Progenitor cell of endocrine pancreas (in vitro differentiated cells): ENCODE measurements at regions not wholly inside any gene's neighbourhood (a gene's known extent, or its start where the extent isn't known, plus 50 kb on each side); places are given as distances from the start of the nearest gene placed in this dataset.

ENCODE experiments used
- DNase-seq: peaks from one replicate; pipeline ENCODE4 v3.0.0; 2021; ENCODE audit warnings: low spot score; ENCODE audit not compliant: unreplicated experiment
- H3K27ac Mint-ChIP-seq: 2 replicates; pipeline ENCODE4 v1.8.0; 2021; ENCODE audit warnings: mild to moderate bottlenecking, moderate library complexity, mixed read lengths
- H3K27me3 Mint-ChIP-seq: 2 replicates; pipeline ENCODE4 v1.8.0; 2021; ENCODE audit warnings: mixed read lengths
- H3K36me3 Mint-ChIP-seq: 2 replicates; pipeline ENCODE4 v1.8.0; 2022; ENCODE audit warnings: mixed read lengths; ENCODE audit not compliant: insufficient read depth
- H3K4me1 Mint-ChIP-seq: 2 replicates; pipeline ENCODE4 v1.8.0; 2021; ENCODE audit warnings: low read depth, mixed read lengths
- H3K4me3 Mint-ChIP-seq: 2 replicates; pipeline ENCODE4 v1.8.0; 2021; ENCODE audit warnings: low read depth, mild to moderate bottlenecking, moderate library complexity, mixed read lengths
- H3K9me3 Mint-ChIP-seq: 2 replicates; pipeline ENCODE4 v1.8.0; 2021; ENCODE audit warnings: low read depth, mixed read lengths
- TF ChIP-seq, protein P1 (sequence below): fragments of 200-600 bp; sonication (generic); IDR thresholded peaks from one replicate; pipeline ENCODE4 v1.5.0; 2021; ENCODE audit warnings: antibody characterized with exemption, mild to moderate bottlenecking; ENCODE audit not compliant: unreplicated experiment

DNA sequence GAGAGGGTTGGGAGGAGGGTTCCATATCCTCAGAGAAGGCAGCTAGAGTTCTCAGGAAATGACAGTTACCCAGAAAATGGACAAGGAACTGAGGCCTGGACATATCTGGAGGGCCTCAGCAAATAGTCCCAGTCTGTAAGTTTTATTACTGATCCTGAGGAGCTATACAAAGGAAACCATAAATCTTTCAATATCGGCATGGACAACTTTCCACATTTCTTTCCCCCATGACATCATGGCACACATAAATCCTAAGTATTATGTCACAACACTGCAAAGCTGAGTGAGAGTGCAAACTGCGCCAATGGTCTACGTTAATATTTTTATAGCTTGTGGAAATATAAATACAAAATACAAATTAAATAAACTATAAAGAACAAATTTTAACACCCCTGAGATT is 1356.2 kb upstream of the C9orf72 start:
- H3K4me1 Mint-ChIP-seq: no peaks in the 10 kb centered on the region
- H3K27me3 Mint-ChIP-seq: no peaks in the 10 kb centered on the region
- H3K27ac Mint-ChIP-seq: no peak overlapping the region
- H3K4me3 Mint-ChIP-seq: no peak overlapping the region
- H3K9me3 Mint-ChIP-seq: no peaks in the 10 kb centered on the region
- DNase-seq: no peak
- no peaks in the 10 kb centered on the region for H3K36me3 Mint-ChIP-seq
- TF ChIP-seq, protein P1, sequence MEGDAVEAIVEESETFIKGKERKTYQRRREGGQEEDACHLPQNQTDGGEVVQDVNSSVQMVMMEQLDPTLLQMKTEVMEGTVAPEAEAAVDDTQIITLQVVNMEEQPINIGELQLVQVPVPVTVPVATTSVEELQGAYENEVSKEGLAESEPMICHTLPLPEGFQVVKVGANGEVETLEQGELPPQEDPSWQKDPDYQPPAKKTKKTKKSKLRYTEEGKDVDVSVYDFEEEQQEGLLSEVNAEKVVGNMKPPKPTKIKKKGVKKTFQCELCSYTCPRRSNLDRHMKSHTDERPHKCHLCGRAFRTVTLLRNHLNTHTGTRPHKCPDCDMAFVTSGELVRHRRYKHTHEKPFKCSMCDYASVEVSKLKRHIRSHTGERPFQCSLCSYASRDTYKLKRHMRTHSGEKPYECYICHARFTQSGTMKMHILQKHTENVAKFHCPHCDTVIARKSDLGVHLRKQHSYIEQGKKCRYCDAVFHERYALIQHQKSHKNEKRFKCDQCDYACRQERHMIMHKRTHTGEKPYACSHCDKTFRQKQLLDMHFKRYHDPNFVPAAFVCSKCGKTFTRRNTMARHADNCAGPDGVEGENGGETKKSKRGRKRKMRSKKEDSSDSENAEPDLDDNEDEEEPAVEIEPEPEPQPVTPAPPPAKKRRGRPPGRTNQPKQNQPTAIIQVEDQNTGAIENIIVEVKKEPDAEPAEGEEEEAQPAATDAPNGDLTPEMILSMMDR: no peak

DNA sequence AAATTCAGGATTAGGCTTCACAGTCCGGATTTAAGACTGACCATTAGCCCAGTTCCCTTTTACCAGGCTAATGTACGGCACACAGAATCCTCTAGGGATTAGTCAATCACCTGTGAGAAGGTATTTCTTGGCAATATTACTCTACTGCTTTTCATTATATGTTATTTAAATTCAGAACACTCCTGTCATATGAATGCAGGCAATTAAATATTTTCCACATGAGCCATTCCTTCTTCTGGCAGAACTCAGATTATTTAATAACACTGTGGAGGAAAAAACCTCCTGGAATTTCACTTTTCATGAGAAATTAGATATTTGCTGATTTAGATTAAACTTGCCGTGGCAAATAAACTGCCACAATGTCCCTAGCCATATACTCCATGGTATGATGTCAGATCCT is 1357.5 kb upstream of the C9orf72 start:
- Mint-ChIP-seq H3K4me3 (no peak overlapping the region), H3K36me3 (no peaks in the 10 kb centered on the region), H3K9me3 (no peaks in the 10 kb centered on the region), H3K27me3 (no peaks in the 10 kb centered on the region), H3K4me1 (no peaks in the 10 kb centered on the region), H3K27ac (no peak overlapping the region)
- TF ChIP-seq, protein P1: no peak
- DNase-seq: no peak

DNA sequence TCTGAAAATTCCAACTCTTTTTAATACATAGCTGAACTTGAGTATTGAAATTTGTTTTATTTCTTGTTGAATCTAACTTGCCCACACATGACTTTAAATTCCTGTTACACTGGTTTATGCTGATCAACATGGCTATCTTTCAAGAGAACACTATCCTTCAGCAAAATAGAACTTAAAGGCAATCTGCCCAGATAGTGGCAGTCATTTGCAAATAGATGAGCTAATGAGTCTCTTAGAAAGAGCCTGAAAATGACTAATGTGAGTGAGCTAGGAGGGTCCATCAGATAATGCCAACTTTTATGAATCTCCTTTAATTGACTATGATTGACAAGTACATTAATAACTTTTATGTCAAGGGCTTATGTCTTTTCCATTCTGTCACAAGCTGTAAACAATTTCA is 1360.8 kb upstream of the C9orf72 start:
- no peak overlapping the region for H3K4me3 Mint-ChIP-seq
- DNase-seq: no peak
- H3K27me3 Mint-ChIP-seq: no peaks in the 10 kb centered on the region
- no peaks in the 10 kb centered on the region for H3K4me1 Mint-ChIP-seq
- no peaks in the 10 kb centered on the region for H3K9me3 Mint-ChIP-seq
- no peaks in the 10 kb centered on the region for H3K36me3 Mint-ChIP-seq
- H3K27ac Mint-ChIP-seq: no peak overlapping the region
- TF ChIP-seq, protein P1: no peak

DNA sequence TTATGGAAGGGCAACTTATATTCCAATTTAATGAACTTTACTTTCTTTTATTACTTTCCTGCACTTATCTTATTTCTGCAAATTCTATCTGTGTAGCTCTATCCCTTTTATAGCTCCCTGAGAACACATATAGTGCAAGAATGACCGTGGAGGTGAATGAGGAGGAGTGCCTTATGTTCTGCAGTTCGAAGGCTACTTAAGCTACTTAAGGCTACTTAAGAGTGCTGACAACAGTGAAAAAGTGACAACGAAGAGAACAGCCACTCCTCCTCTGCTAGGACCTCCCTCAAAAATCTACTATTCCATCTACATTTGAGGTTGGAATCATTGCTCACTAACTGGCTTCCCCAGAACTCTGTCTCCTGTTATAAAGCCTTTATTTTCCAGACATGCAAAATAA is 1365.7 kb upstream of the C9orf72 start:
- no peaks in the 10 kb centered on the region for H3K36me3 Mint-ChIP-seq
- no peak overlapping the region for H3K4me3 Mint-ChIP-seq
- H3K9me3 Mint-ChIP-seq: no peaks in the 10 kb centered on the region
- no peaks in the 10 kb centered on the region for H3K27me3 Mint-ChIP-seq
- TF ChIP-seq, protein P1: no peak
- no peaks in the 10 kb centered on the region for H3K4me1 Mint-ChIP-seq
- no peak for DNase-seq
- no peak overlapping the region for H3K27ac Mint-ChIP-seq

DNA sequence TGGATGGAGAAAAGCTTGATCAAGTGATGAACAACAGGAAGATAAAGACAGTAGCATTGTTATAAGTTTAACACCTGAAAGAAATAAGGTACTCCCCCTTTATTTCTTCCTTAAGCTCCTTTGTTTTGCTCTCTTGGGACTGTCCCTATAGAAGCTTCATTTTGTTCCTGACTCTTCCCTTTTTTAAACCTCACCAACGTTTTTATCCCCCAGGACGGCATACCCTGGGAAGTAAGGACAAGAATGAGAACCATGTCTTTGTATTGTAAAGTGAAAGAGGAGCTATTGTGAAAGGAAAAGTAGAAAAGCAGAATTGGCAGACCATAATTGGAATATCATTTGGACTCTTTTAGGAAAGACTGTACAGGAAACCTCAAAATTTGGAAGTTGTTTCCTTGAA is 1368.6 kb upstream of the C9orf72 start:
- Mint-ChIP-seq H3K4me1 (no peaks in the 10 kb centered on the region), H3K27ac (no peak overlapping the region), H3K9me3 (no peaks in the 10 kb centered on the region), H3K36me3 (no peaks in the 10 kb centered on the region), H3K4me3 (no peak overlapping the region), H3K27me3 (no peaks in the 10 kb centered on the region)
- TF ChIP-seq, protein P1: no peak
- DNase-seq: no peak
